Panc1 (cell line): ENCODE measurements at regions not wholly inside any gene's neighbourhood (a gene's known extent, or its start where the extent isn't known, plus 50 kb on each side); places are given as distances from the start of the nearest gene placed in this dataset.

Experiments used
- ATAC-seq: fragments of 200-7000 bp; cut with Tn5 transposase; 2 replicates; pipeline ENCODE4 v1.9.1; 2020; ENCODE audit warnings: mild to moderate bottlenecking, moderate library complexity
- BruUV-seq: library from RNA; stranded (reverse); fragments of 400-500 nt; replicated peaks from 2 replicates; lab custom pipeline; 2021; lab: Mats Ljungman, UMichigan
- CTCF ChIA-PET: fragments of 300-600 bp; sonication (Branson Sonifier 250); formaldehyde crosslinking; loops from one replicate; lab custom pipeline; 2022; ENCODE audit warnings: antibody characterized with exemption; lab: Charles Lee
- POLR2A ChIA-PET: fragments of 300-600 bp; sonication (Branson Sonifier 250); formaldehyde crosslinking; loops from one replicate; lab custom pipeline; 2022; ENCODE audit warnings: antibody characterized with exemption; lab: Charles Lee
- DNase-seq: peaks from one replicate; pipeline ENCODE4 v3.0.0-alpha.2; 2010; ENCODE audit warnings: low read depth, low spot score
- H3K27ac ChIP-seq: 2 replicates; pipeline ENCODE4 v1.5.1; 2011; ENCODE audit warnings: mild to moderate bottlenecking, low read length, inconsistent platforms
- H3K27me3 ChIP-seq: fragments of 200-500 bp; sonication (Bioruptor generic); 2 replicates; pipeline ENCODE4 v1.6.0; 2014; ENCODE audit warnings: low read length, inconsistent platforms; ENCODE audit not compliant: control insufficient read depth, insufficient read depth
- H3K36me3 ChIP-seq: fragments of 200-500 bp; sonication (Bioruptor generic); 2 replicates; pipeline ENCODE4 v1.5.1; 2014; ENCODE audit warnings: inconsistent platforms, mild to moderate bottlenecking, low read length, moderate library complexity; ENCODE audit not compliant: control insufficient read depth, insufficient read depth
- H3K4me1 ChIP-seq: 2 replicates; pipeline ENCODE4 v1.5.1; 2011; ENCODE audit warnings: inconsistent platforms, mild to moderate bottlenecking, low read length, moderate library complexity; ENCODE audit not compliant: control insufficient read depth, insufficient read depth
- H3K4me3 ChIP-seq, 2 experiments: 2 replicates each; pipeline ENCODE4 v1.5.1; 2011 to 2012; ENCODE audit warnings: low read depth in 2 of 2, low read length in 2 of 2, mild to moderate bottlenecking in 2 of 2, inconsistent platforms in 1 of 2, moderate library complexity in 1 of 2
- H3K9me3 ChIP-seq: fragments of 200-500 bp; sonication (Bioruptor generic); 2 replicates; pipeline ENCODE4 v1.5.1; 2014; ENCODE audit warnings: low read depth, mild to moderate bottlenecking, inconsistent platforms, low read length, moderate library complexity; ENCODE audit not compliant: control insufficient read depth, insufficient read depth
- CTCF ChIP-seq: fragments of 450-650 bp; IDR thresholded peaks from 2 replicates; pipeline ENCODE4 v1.5.1; 2017; ENCODE audit warnings: mild to moderate bottlenecking
- POLR2AphosphoS5 ChIP-seq: IDR thresholded peaks from 2 replicates; pipeline ENCODE4 v1.6.1; 2012; ENCODE audit warnings: mild to moderate bottlenecking, low read depth, low read length, moderate library complexity
- REST ChIP-seq, 2 experiments: IDR thresholded peaks; 2 replicates each; pipeline ENCODE4 v1.6.1; 2011 to 2012; ENCODE audit warnings: low read depth in 2 of 2, control low read depth in 1 of 2, low read length in 1 of 2, mild to moderate bottlenecking in 1 of 2, moderate library complexity in 1 of 2; ENCODE audit not compliant: insufficient read depth in 1 of 2
- SIN3A ChIP-seq: IDR thresholded peaks from 2 replicates; pipeline ENCODE4 v1.6.1; 2012; ENCODE audit warnings: low read depth, mild to moderate bottlenecking, low read length, moderate library complexity, borderline replicate concordance; ENCODE audit not compliant: insufficient read depth
- TCF7L2 ChIP-seq: IDR thresholded peaks from 2 replicates; pipeline ENCODE4 v1.6.1; 2011; ENCODE audit warnings: mild to moderate bottlenecking, low read depth, low read length, inconsistent platforms
- in situ Hi-C: cut with HindIII; loops from 2 replicates; pipeline ENCODE4 v1.10.0; 2016; ENCODE audit warnings: low sequenced_read_pairs, low pct_unique_long_range_greater_than_20kb
- intact Hi-C: fragments of 100-400 bp; cut with micrococcal nuclease; formaldehyde crosslinking; loops from one replicate; pipeline ENCODE4 v1.10.0; 2022; ENCODE audit not compliant: unreplicated experiment

- no TSS peak for BruUV-seq
- no peak for TF ChIP-seq POLR2AphosphoS5
- TF ChIP-seq SIN3A = no peak
- no peak for TF ChIP-seq TCF7L2
- no peak for TF ChIP-seq REST (IDR thresholded peaks at IDR 0.05; ENCODE audit: insufficient read depth in 1 of 2, low read depth in 2 of 2, low read length in 1 of 2)
- no peak for TF ChIP-seq CTCF
- POLR2A ChIA-PET = no interaction called here
- intact Hi-C loops (no loop called here), in situ Hi-C loops (no loop called here)
- H3K27ac ChIP-seq = no peak overlapping the region
- no peaks in the 10 kb centered on the region; the same call in 1 of the 2 replicates for H3K4me1 ChIP-seq
- CTCF ChIA-PET = interaction anchor here (0.6 kb wide), 1 partner anchor 76 kb away, joined by 9 read pairs; no protein-coding TSS in a partner anchor
- peak; percentile 68 for ATAC-seq
- peaks cover 2% of the 10 kb centered on the region; the same call in 1 of the 2 replicates for H3K27me3 ChIP-seq
- H3K36me3 ChIP-seq = no peaks in the 10 kb centered on the region
- H3K9me3 ChIP-seq = no peaks in the 10 kb centered on the region
- DNase-seq = no peak
- H3K4me3 ChIP-seq = peak overlapping the region in 1 of 2 experiments; percentile 5; a peak in 1 of 4 replicates
Measured at GRCh38 chr18:77622009-77622692, 372.5 kb downstream of the GALR1 start.

GRCh38 chr18:77632758-77633157, 383.1 kb downstream of the GALR1 start:
- ChIA-PET POLR2A (no interaction called here), CTCF (no interaction called here)
- H3K4me1 ChIP-seq = no peaks in the 10 kb centered on the region
- no peaks in the 10 kb centered on the region for H3K9me3 ChIP-seq
- in situ Hi-C loops = no loop called here
- intact Hi-C loops = no loop called here
- H3K27ac ChIP-seq = no peak overlapping the region
- TF ChIP-seq SIN3A = no peak
- no peak for TF ChIP-seq CTCF
- no peak for TF ChIP-seq TCF7L2
- TF ChIP-seq REST (IDR thresholded peaks at IDR 0.05; ENCODE audit: insufficient read depth in 1 of 2, low read depth in 2 of 2, low read length in 1 of 2) = no peak
- no peak for TF ChIP-seq POLR2AphosphoS5
- H3K4me3 ChIP-seq = no peak overlapping the region
- peaks cover 12% of the 10 kb centered on the region for H3K27me3 ChIP-seq
- no peak for DNase-seq
- no peak for ATAC-seq
- no TSS peak for BruUV-seq
- H3K36me3 ChIP-seq = no peaks in the 10 kb centered on the region
